ENCODE measurements at regions not wholly inside any gene's neighbourhood (a gene's known extent, or its start where the extent isn't known, plus 50 kb on each side); places are given as distances from the start of the nearest gene placed in this dataset.

DNA sequence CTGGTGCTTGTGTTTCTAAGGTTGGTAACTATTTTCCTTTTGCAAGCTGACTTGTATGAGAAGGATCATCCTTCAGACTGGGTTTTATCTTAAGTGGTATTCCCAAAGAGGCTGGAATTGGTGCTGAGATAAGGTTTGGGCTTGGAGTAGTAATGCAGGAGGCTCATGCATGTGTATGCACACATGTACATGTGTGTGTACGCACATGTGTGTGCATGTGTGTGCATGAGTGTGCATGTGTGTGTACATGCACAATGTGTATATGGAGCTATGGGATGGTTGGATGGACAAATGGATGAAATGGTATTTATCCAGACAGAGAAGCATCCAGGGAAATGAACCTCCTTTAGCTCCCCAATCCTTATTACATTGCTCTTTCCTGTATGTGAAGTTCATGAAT lies 142.6 kb downstream of the CARTPT start:
- TF ChIP-seq, protein P1, sequence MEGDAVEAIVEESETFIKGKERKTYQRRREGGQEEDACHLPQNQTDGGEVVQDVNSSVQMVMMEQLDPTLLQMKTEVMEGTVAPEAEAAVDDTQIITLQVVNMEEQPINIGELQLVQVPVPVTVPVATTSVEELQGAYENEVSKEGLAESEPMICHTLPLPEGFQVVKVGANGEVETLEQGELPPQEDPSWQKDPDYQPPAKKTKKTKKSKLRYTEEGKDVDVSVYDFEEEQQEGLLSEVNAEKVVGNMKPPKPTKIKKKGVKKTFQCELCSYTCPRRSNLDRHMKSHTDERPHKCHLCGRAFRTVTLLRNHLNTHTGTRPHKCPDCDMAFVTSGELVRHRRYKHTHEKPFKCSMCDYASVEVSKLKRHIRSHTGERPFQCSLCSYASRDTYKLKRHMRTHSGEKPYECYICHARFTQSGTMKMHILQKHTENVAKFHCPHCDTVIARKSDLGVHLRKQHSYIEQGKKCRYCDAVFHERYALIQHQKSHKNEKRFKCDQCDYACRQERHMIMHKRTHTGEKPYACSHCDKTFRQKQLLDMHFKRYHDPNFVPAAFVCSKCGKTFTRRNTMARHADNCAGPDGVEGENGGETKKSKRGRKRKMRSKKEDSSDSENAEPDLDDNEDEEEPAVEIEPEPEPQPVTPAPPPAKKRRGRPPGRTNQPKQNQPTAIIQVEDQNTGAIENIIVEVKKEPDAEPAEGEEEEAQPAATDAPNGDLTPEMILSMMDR (conservative IDR thresholded peaks at IDR 0.05; ENCODE audit: low read depth, low read length): no peak
- no peaks in the 10 kb centered on the region for H3K27me3 ChIP-seq (ENCODE audit: insufficient read depth, low read depth)
- H3K79me2 ChIP-seq (ENCODE audit: insufficient read depth, low read depth): no peaks in the 10 kb centered on the region
- H3K9ac ChIP-seq: no peak overlapping the region
- no peak overlapping the region for H3K4me3 ChIP-seq (IDR thresholded peaks at IDR 0.05; ENCODE audit: insufficient read depth, low read depth, low read length)
- no peaks in the 10 kb centered on the region for H3K4me1 ChIP-seq (ENCODE audit: low read depth, poor library complexity, severe bottlenecking)
- H4K20me1 ChIP-seq (ENCODE audit: insufficient read depth): no peaks in the 10 kb centered on the region
- H3K27ac ChIP-seq: no peak overlapping the region
- H3K36me3 ChIP-seq (ENCODE audit: insufficient read depth): no peaks in the 10 kb centered on the region
- no peak overlapping the region for H2AFZ ChIP-seq (ENCODE audit: low read depth)
- no peak overlapping the region for H3K4me2 ChIP-seq

DNA sequence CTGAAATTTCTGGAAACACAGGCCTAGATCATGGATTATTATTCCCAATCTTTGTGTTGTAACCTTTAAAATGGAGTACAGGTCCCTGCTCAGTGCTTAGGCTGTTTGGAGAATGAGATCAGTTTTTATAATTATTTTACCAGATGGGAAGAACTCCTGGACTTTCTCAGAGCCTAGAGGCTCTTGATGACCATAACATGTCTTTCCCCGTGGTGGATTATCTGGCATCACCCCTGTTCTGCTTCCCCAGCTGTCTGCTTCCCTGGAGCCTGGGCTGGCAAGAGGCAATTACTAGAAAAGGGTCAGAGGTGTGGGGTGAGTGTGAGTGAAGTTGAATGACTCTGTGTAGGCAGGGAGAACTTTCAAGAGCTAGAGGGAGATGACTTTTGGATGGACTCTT lies 143.0 kb downstream of the CARTPT start:
- no peak overlapping the region for H3K9ac ChIP-seq
- H3K27me3 ChIP-seq (ENCODE audit: insufficient read depth, low read depth): no peaks in the 10 kb centered on the region
- TF ChIP-seq, protein P1 (conservative IDR thresholded peaks at IDR 0.05; ENCODE audit: low read depth, low read length): no peak
- no peak overlapping the region for H3K4me3 ChIP-seq (IDR thresholded peaks at IDR 0.05; ENCODE audit: insufficient read depth, low read depth, low read length)
- no peaks in the 10 kb centered on the region for H4K20me1 ChIP-seq (ENCODE audit: insufficient read depth)
- no peaks in the 10 kb centered on the region for H3K36me3 ChIP-seq (ENCODE audit: insufficient read depth)
- no peak overlapping the region for H3K27ac ChIP-seq
- H3K79me2 ChIP-seq (ENCODE audit: insufficient read depth, low read depth): no peaks in the 10 kb centered on the region
- H2AFZ ChIP-seq (ENCODE audit: low read depth): no peak overlapping the region
- no peaks in the 10 kb centered on the region for H3K4me1 ChIP-seq (ENCODE audit: low read depth, poor library complexity, severe bottlenecking)
- no peak overlapping the region for H3K4me2 ChIP-seq

DNA sequence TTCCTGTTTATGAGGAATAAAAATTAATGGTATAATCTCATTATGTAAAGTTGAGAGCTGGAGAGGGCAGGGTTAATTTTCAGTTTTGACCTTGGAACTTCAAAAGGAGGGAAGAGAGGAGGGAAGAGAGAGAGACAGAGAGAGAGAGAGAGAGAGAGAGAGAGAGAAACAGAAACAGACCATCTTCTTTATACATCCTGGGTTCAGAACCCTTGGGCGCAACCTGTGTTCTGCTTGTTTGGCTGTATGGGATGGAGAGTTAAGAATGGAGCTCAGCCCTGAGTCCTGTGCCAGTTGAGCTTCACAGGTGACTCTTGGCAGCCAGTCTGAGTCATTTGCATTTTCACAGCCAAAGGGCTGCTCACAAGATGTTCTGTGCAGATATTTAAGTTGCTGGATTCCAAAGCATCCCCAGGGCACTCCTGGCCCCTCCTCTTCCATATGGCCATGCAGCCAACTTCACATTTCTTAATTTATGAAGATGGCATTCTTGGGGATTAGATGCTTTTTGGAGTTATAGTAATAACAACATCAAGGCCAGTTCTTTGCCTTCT lies 143.5 kb downstream of the CARTPT start:
- no peak overlapping the region for H3K9ac ChIP-seq
- TF ChIP-seq, protein P1 (conservative IDR thresholded peaks at IDR 0.05; ENCODE audit: low read depth, low read length): no peak
- no peaks in the 10 kb centered on the region for H3K4me1 ChIP-seq (ENCODE audit: low read depth, poor library complexity, severe bottlenecking)
- H3K4me3 ChIP-seq (IDR thresholded peaks at IDR 0.05; ENCODE audit: insufficient read depth, low read depth, low read length): no peak overlapping the region
- no peaks in the 10 kb centered on the region for H3K27me3 ChIP-seq (ENCODE audit: insufficient read depth, low read depth)
- H3K4me2 ChIP-seq: no peak overlapping the region
- H3K27ac ChIP-seq: no peak overlapping the region
- no peaks in the 10 kb centered on the region for H3K79me2 ChIP-seq (ENCODE audit: insufficient read depth, low read depth)
- H3K36me3 ChIP-seq (ENCODE audit: insufficient read depth): no peaks in the 10 kb centered on the region
- no peak overlapping the region for H2AFZ ChIP-seq (ENCODE audit: low read depth)
- H4K20me1 ChIP-seq (ENCODE audit: insufficient read depth): no peaks in the 10 kb centered on the region

DNA sequence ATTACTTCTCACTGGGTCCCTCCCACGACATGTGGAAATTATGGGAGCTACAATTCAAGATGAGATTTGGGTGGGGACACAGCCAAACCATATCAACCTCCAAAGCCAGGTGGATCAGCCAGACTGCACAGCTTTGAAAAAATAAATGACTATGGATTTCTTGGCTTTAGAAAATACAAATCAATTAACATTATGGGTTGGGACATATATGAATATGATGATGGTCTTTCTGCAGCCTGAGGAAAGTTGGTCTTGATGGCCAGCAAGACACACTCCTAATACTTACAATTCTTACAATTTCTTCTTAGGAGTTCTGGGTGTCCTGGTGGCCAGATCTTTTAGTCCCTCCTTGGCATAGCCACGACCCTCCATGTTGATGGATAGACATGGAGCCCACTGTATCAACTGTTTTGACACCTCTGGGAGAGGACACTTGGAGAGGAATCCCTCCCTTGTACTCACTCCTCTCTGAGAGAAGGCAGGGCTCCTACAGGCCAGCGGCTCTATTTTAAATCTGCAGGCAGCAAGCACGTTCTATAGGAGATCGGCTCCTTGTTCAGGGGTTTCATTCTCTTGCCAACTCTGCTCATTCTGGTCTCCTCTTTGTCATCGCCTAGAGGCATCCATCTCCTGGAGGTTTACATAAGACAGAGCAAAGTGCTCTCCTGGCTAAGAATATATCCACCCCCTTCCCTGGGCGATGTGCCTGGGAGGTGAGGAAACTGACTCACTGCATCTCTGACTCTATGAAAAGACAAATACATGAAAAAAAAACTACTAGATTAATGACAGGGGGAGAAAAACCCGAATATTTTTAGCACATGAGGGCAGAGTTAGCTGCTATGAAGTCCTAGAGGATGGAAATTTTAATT lies 145.9 kb downstream of the CARTPT start:
- H3K27me3 ChIP-seq (ENCODE audit: insufficient read depth, low read depth): no peaks in the 10 kb centered on the region
- no peaks in the 10 kb centered on the region for H3K4me1 ChIP-seq (ENCODE audit: low read depth, poor library complexity, severe bottlenecking)
- H4K20me1 ChIP-seq (ENCODE audit: insufficient read depth): no peaks in the 10 kb centered on the region
- no peaks in the 10 kb centered on the region for H3K36me3 ChIP-seq (ENCODE audit: insufficient read depth)
- TF ChIP-seq, protein P1 (conservative IDR thresholded peaks at IDR 0.05; ENCODE audit: low read depth, low read length): no peak
- no peaks in the 10 kb centered on the region for H3K79me2 ChIP-seq (ENCODE audit: insufficient read depth, low read depth)
- H2AFZ ChIP-seq (ENCODE audit: low read depth): no peak overlapping the region
- H3K9ac ChIP-seq: no peak overlapping the region
- H3K27ac ChIP-seq: no peak overlapping the region
- no peak overlapping the region for H3K4me2 ChIP-seq
- no peak overlapping the region for H3K4me3 ChIP-seq (IDR thresholded peaks at IDR 0.05; ENCODE audit: insufficient read depth, low read depth, low read length)

All from KMS-11 (cell line).